Tibial artery (tissue), 4 donors: ENCODE measurements at regions not wholly inside any gene's neighbourhood (a gene's known extent, or its start where the extent isn't known, plus 50 kb on each side); places are given as distances from the start of the nearest gene placed in this dataset.

Source experiments
- DNase-seq, 2 donors: peaks; one replicate each; pipeline ENCODE4 v3.0.0-alpha.2; 2019
- H3K27ac ChIP-seq, 2 donors: fragments of 200-600 bp; sonication (generic) in 1 of 2; 1 replicate in 1 of 2; 2 replicates in 1 of 2; pipeline ENCODE4 v1.5.1; 2018 to 2019; ENCODE audit warnings: mild to moderate bottlenecking in 1 of 2
- H3K27me3 ChIP-seq, 2 donors: fragments of 200-600 bp; sonication (generic) in 1 of 2; one replicate each; pipeline versions ENCODE4 v1.5.1 to v1.6.0; 2016 to 2019
- H3K36me3 ChIP-seq, 3 donors: fragments of 200-600 bp; sonication (generic) in 2 of 3; one replicate each; pipeline ENCODE4 v1.5.1; 2016 to 2019; ENCODE audit warnings: mild to moderate bottlenecking in 2 of 3
- H3K4me1 ChIP-seq, 4 donors: fragments of 200-600 bp; sonication (generic) in 2 of 4; 1 replicate in 3 of 4; 2 replicates in 1 of 4; pipeline ENCODE4 v1.5.1; 2016 to 2019
- H3K4me3 ChIP-seq, 2 donors: fragments of 200-600 bp; sonication (generic) in 1 of 2; 1 replicate in 1 of 2; 2 replicates in 1 of 2; pipeline ENCODE4 v1.5.1; 2018 to 2019; ENCODE audit warnings: mild to moderate bottlenecking in 2 of 2
- H3K9me3 ChIP-seq, 3 donors: fragments of 200-600 bp; sonication (generic) in 1 of 3; one replicate each; pipeline ENCODE4 v1.5.1; 2016 to 2019
- CTCF ChIP-seq, 2 experiments: fragments of 200-600 bp in 1 of 2; fragments of 450-650 bp in 1 of 2; IDR thresholded peaks; one replicate each; pipeline ENCODE4 v1.5.1; 2017 to 2019; ENCODE audit warnings: antibody characterized with exemption in 2 of 2, mild to moderate bottlenecking in 1 of 2, moderate library complexity in 1 of 2
- intact Hi-C: fragments of 100-400 bp; cut with DNase I; formaldehyde crosslinking; loops from one replicate; pipeline ENCODE4 v1.15.0; 2023; ENCODE audit warnings: low total_unique reads

DNA sequence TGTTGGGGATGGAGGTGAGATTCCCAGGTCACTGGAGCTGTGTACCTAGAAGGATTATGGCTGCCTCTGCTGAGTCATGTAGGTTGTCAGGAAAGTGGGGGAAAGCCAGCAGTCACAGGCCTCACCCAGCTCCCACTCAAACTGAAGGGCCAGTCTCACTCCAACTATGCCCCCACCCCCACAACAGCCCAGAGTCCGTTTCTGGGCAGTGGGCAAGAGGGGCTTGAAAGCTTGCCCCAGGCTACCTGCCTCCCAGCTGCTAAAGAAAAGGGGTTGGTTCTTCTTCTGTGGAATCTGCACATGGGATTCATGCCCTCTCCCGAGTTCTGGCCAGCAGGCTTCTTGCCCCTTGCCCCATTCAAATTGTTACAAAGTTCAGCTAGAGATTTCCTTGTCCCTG lies 116.0 kb upstream of the PGRMC2 start:
- Histone ChIP-seq H3K36me3 (no peaks in the 10 kb centered on the region), H3K27ac (no peak overlapping the region), H3K9me3 (no peaks in the 10 kb centered on the region), H3K4me3 (no peak overlapping the region), H3K27me3 (no peaks in the 10 kb centered on the region), H3K4me1 (no peaks in the 10 kb centered on the region)
- intact Hi-C loops, result no loop called here
- no peak for DNase-seq
- TF ChIP-seq CTCF (IDR thresholded peaks at IDR 0.05), result no peak

- intact Hi-C loops, result no loop called here
These were observed 107.2 kb upstream of the PGRMC2 start for GRCh38 chr4:128394778-128395177.

GRCh38 chr4:128393101-128393704 lies 105.6 kb upstream of the PGRMC2 start:
- TF ChIP-seq CTCF (IDR thresholded peaks at IDR 0.05), result no peak
- Histone ChIP-seq H3K36me3 (no peaks in the 10 kb centered on the region), H3K4me1 (peaks cover 0 to 13% (median 4%) of the 10 kb centered on the region in 4 donors), H3K27ac (peak overlapping the region; percentile 44 to 45), H3K27me3 (no peaks in the 10 kb centered on the region), H3K4me3 (no peak overlapping the region), H3K9me3 (no peaks in the 10 kb centered on the region)
- DNase-seq, result no peak
- intact Hi-C loops, result no loop called here

More at GRCh38 chr4:128394778-128395177, 107.2 kb upstream of the PGRMC2 start:
- H3K9me3 ChIP-seq, result no peaks in the 10 kb centered on the region
- H3K27me3 ChIP-seq, result no peaks in the 10 kb centered on the region
- H3K4me3 ChIP-seq, result no peak overlapping the region
- peaks cover 0 to 13% (median 4%) of the 10 kb centered on the region in 4 donors for H3K4me1 ChIP-seq
- peak; percentile 73 to 81 for DNase-seq
- H3K36me3 ChIP-seq, result no peaks in the 10 kb centered on the region
- H3K27ac ChIP-seq, result peak overlapping the region in 1 of 2 donors; percentile 28
- TF ChIP-seq CTCF (IDR thresholded peaks at IDR 0.05), result no peak

- Histone ChIP-seq H3K9me3 (no peaks in the 10 kb centered on the region), H3K4me1 (peaks cover 0 to 39% (median 28%) of the 10 kb centered on the region in 4 donors), H3K27ac (no peak overlapping the region), H3K36me3 (no peaks in the 10 kb centered on the region), H3K27me3 (no peaks in the 10 kb centered on the region), H3K4me3 (no peak overlapping the region)
- no peak for TF ChIP-seq CTCF (IDR thresholded peaks at IDR 0.05)
- DNase-seq, result no peak
- intact Hi-C loops, result no loop called here
These were observed 102.9 kb upstream of the PGRMC2 start for GRCh38 chr4:128390475-128390996.

DNA sequence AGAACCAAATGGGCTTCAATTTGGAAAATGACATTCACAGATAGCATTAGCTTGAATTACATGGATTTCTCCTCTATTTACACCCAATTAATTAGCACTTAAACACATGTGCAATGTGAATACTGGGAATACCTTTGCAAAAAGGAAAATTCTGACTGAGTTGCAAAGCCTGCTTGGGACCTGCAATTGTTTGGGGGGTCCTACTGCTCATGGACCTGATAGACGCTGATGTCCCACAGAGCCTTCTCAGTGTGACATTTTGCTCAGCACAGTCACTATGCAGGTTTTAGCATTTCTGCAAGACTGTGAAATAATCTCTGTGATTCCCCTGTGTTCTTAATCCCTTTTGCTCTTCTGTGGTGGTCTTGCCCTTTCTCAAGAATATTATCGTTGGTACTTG lies 101.2 kb upstream of the PGRMC2 start:
- no peak overlapping the region for H3K27ac ChIP-seq
- H3K36me3 ChIP-seq, result no peaks in the 10 kb centered on the region
- intact Hi-C loops, result no loop called here
- H3K4me1 ChIP-seq, result peaks cover 0 to 41% (median 30%) of the 10 kb centered on the region in 4 donors
- no peaks in the 10 kb centered on the region for H3K9me3 ChIP-seq
- no peak for TF ChIP-seq CTCF (IDR thresholded peaks at IDR 0.05)
- no peaks in the 10 kb centered on the region for H3K27me3 ChIP-seq
- no peak for DNase-seq
- H3K4me3 ChIP-seq, result no peak overlapping the region

DNA sequence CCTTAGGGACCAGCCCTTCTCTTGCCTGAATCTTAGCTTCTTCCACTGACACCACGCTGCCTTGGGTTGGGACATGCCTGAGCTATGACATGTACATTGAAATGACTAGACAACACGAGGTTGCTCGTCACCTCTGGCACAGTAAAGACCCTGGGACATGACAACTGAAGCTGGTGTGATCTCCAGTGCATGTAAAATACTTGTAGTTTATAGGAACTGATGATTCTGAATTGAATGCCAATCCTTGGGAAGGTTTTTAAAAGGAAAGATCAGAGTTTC lies 100.7 kb upstream of the PGRMC2 start:
- no peak for TF ChIP-seq CTCF (IDR thresholded peaks at IDR 0.05)
- Histone ChIP-seq H3K36me3 (no peaks in the 10 kb centered on the region), H3K27ac (peak overlapping the region; percentile 60 to 77), H3K27me3 (no peaks in the 10 kb centered on the region), H3K4me3 (no peak overlapping the region), H3K9me3 (no peaks in the 10 kb centered on the region), H3K4me1 (peaks cover 0 to 37% (median 29%) of the 10 kb centered on the region in 4 donors)
- intact Hi-C loops, result no loop called here
- DNase-seq, result no peak
